GM18907 (cell line): ENCODE measurements at regions not wholly inside any gene's neighbourhood (a gene's known extent, or its start where the extent isn't known, plus 50 kb on each side); places are given as distances from the start of the nearest gene placed in this dataset.
"Not testable (repeated sequence)": the region's sequence is repeated elsewhere in the genome, so short reads cannot be mapped to it uniquely, and the experiment has no call there.

Source experiments
- ATAC-seq: cut with Tn5 transposase; IDR thresholded peaks from one replicate; pipeline ENCODE4 v1.9.1; 2021; ENCODE audit warnings: mild to moderate bottlenecking, moderate library complexity; ENCODE audit not compliant: unreplicated experiment

DNA sequence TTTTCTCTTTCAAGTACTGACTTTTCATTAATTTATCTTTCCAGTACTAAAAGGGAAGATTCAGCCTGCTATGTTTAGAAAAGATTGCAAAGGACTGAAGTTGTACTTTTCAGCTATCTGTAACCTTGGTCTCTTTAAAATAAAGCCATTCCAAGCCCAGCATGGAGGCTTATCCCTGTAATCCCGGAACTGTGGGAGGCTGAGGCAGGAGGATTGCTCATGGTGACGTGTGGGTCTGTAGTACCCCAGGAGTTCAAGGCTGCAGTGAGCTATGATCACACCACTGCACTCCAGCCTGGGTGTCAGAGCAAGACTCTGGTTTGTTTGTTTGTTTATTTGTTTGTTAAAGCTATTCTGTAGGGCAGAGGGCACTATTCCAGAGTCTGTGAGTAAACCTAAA, 50.6 kb upstream of the TMEM170B start:
- ATAC-seq: no peak

GRCh38 chr6:11486486-11486885, 51.1 kb upstream of the TMEM170B start:
- no peak for ATAC-seq

- no peak for ATAC-seq
Observed at GRCh38 chr6:11486051-11486450, 51.5 kb upstream of the TMEM170B start.

- ATAC-seq: no peak
Observed at GRCh38 chr6:11485271-11485670, 52.3 kb upstream of the TMEM170B start.

- ATAC-seq: no peak
Observed at GRCh38 chr6:11484441-11484840, 53.1 kb upstream of the TMEM170B start.

DNA sequence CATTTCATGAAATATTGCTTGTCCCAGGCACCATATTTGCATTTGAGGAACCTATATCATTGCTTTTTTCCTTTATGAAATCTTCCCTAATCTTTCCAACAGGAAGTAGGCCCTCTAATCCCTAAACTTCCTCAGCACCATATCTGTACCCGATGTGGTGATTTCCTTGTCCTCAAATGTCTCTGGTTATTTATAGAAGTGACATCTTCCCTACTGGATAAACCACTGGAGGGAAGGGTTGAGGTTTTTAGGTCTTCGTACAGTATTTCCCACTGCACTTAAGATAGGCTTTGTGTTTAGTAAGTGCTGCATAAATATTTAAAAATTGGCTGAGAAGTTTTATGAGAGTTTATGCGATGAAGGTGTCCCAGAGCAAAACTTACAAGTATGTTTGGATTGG, 54.9 kb upstream of the TMEM170B start:
- no peak for ATAC-seq

GRCh38 chr6:11480541-11480940, 57.0 kb upstream of the TMEM170B start:
- ATAC-seq: no peak

DNA sequence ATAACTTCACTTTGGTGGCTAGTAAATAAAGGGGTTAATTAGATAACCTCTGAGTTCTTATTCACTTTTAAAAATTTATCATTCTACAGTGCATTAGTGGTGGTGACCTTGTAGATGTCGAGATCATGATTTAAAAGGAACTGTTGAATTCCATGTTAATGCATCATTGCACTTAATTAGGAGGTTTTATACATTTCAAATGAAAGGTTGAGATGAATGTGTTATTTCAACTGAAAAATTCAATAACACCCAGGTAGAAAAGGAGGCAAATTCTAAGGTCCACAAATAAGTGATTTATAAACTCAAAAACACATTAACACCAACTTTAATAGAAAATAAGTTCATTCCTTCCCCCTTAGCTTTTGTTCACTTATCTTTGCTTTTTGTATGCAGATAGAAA, 58.3 kb upstream of the TMEM170B start:
- ATAC-seq: no peak

DNA sequence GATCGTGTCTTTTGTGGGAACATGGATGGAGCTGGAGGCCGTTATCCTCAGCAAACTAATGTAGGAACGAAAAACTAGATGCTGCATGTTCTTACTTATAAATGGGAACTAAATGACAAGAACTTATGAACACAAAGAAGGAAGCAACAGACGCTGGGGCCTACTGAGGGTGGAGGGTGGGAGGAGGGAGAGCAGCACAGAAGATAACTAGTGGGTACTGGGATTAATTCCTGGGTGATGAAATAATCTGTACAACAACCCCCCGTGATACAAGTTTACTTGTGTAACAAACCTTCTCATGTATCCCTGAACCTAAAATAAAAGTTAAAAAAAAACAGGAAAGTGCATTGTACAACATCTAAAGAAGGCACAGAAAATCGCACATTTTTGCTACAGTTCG, 59.0 kb upstream of the TMEM170B start:
- no peak for ATAC-seq

DNA sequence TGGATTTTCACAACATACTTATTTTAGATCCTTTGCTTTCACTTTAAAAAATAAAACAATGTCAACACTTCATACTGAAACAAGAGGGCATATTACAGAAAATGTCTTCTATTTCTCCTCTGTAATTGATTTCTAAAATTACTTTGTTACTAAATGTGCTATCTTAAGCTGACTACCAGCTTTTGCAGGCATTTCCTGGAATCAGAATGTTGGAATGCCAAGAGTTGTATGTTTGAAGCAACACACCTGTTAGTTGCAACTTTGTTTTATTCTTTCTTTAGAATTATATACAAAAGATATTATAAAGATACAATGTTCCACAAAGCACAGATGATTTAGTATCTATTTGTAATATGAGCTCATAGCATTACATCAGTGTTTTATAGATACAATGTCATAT, 62.5 kb upstream of the TMEM170B start:
- ATAC-seq: no peak

- no peak for ATAC-seq
Observed at GRCh38 chr6:11473008-11473740, 64.4 kb upstream of the TMEM170B start.

GRCh38 chr6:11471261-11471660, 66.3 kb upstream of the TMEM170B start:
- ATAC-seq: no peak

DNA sequence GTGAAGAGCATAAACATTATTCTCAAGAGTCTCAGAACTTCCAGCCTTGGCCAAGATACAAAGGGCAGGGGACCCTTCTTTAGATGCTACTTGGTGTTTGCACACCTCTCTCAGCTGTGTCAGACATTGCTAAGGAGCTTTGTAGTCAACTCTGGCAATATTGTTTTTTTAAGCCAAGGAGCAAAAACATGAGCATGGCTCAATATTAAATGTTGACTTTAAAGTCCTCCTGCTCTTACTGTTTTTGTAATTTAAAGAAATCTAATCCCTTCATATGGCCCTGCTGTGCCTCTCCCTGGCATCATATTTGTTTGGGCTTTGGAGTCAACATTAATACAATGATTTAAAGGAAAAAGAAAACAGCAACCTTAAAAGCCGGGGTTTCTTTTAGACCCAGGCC, 67.9 kb upstream of the TMEM170B start:
- no peak for ATAC-seq

GRCh38 chr6:11468271-11468670, 69.3 kb upstream of the TMEM170B start:
- not testable (repeated sequence) for ATAC-seq

DNA sequence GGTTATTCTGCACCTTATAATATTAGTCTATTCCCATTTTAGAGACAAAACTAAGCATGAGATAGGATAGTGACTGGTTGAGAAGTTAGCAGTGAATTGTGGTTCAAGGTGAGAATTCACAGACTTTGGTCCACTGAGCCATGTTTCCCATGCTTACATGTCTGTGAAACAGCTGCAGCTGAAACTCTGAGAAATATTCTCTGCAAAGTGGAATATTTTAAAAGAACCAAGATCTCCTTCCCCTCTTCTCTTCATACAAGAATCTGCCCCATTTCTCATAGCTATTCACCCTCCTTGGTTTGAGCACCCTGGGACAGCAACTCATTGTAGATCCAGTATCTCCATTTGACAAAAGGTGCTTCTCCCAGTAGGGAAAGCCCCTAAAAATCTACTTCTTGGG, 70.2 kb upstream of the TMEM170B start:
- ATAC-seq: peak; percentile 47

DNA sequence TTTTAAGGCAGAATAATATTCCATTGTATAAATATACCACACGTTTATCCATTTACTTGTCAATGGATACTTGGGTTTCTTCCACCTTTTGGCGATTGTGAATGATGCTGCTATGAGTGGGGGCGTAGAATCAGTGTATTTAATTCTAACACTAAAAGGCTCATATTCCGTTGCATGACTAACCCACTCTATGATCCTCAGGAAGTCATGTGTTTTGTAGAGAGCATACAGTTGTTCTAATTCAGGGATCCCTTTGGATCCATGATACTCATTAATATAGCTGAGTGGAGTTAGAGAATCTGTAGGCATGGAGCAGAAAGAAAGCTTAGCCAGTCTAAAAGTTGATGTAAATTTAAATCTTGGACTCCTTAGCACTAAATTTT, 74.2 kb upstream of the TMEM170B start:
- no peak for ATAC-seq

DNA sequence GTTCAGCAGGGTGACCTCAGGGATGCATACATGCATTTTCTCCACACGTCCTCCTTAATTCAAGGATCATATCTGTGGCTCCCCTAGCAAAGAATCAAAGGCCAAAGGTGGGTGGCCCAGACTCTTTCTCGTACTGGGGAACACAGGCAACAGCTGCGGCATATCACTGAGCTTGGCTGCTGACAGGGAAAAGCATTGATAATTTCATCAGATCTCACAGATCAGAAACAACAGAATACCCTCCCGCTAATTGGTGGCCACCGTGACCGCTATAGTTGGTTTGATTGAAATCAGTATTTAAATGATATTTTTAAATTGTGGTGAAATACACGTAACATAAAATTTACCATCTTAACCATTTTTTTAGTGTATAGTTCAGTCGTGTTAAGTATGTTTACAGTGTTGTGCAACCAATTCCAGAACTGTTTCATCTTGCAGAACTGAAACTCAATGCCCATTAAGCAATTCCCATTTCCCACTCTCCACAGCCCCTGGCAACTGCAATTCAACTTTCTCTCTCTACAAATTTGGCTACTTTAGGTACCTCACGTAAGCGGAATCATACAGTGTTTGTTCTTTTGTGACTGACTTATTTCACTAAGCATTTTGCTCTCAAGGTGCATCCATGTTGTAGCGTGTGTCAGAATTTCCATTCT, 74.7 kb upstream of the TMEM170B start:
- no peak for ATAC-seq

DNA sequence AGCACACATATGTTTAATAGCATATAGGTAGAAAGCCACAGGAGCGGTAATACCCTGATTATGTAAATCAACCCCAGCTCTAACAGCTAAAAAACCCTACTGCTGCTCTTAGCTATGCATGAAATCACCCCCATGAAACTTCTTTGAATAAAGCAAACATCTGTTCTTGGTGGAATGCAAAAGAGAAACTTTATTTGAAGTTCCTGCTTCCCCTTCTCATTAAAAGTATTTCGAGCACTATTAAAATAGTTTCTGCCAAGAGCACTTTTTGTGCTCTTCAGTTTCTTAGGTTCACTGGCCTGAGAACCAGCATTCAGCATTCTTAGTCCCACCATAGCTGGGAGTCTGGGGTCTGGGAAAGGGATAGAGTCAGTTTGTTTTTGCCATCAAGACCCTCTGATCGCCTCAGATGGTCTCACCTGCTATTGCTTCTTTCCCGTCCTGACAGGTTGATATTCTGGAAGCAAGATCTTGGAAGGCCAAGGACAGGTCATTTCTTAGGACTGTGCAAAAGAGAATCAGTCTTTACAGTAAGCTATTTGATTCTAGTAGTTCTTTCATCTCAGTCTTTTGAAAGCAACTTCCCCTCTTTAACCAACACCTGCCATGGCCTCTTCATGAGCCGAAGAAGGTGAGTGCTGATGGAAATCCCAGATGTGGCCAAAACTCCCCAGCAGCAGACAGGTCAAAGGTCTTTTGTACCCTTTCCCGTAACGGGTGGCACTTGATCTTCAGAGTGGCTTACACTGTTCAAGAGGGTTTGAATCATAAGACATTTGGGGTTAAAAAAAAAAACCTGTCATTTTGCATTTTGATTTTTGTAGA, 76.5 kb upstream of the TMEM170B start:
- ATAC-seq: peak; percentile 77

DNA sequence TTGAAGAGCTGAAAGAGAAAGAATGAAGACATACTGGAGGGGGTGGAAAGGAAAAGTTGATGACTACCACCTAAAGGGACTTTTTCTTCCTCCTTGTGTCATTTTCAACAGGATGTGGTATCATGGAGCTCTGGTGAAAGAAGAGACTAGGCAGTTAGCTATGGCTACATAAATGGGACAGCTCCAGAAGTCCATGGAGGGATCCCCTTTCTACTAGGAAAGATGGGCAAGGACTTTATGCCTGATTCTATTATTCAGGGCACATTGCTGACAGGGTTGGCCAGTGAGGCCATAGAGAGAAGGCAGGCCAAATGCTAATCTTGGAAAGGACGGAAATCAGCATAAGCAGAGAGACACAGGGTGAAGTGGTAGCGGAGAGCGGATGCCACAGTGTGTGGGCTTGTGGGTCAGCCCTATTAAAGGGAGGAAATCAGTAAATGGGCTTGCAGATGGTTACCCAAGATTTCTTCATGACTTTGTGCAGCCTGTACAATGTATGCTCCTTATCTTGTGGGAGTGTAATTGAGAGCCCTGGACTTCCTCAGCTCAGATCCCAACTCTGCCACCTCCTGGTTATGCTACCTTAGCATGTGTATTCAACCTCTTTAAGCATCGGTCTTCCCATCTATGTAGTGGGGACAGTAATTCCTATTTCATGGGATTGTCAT, 77.4 kb upstream of the TMEM170B start:
- ATAC-seq: peak; percentile 45

- peak; percentile 66 for ATAC-seq
Observed at GRCh38 chr6:11459079-11459610, 78.4 kb upstream of the TMEM170B start.

- no peak for ATAC-seq
Observed at GRCh38 chr6:11458509-11458908, 79.0 kb upstream of the TMEM170B start.
